Keratinocyte (primary cell): ENCODE measurements at regions not wholly inside any gene's neighbourhood (a gene's known extent, or its start where the extent isn't known, plus 50 kb on each side); places are given as distances from the start of the nearest gene placed in this dataset.

Experiments used
- DNase-seq: peaks from one replicate; pipeline ENCODE4 v3.0.0-alpha.2; 2011; ENCODE audit warnings: low read depth, missing footprints, low spot score
- FAIRE-seq: peaks from 2 replicates; lab custom pipeline; 2011; peaks lifted over from hg19 to GRCh38; lab: Jason Lieb, UNC
- H2AFZ ChIP-seq: 2 replicates; pipeline ENCODE4 v1.6.0; 2012; ENCODE audit warnings: low read length, control low read depth, inconsistent platforms; ENCODE audit not compliant: control insufficient read depth
- H3K27ac ChIP-seq: 2 replicates; pipeline ENCODE4 v1.5.1; 2011; ENCODE audit warnings: low read length; ENCODE audit not compliant: control insufficient read depth, insufficient read depth
- H3K27me3 ChIP-seq: 3 replicates; pipeline ENCODE4 v1.6.0; 2011; ENCODE audit warnings: low read length; ENCODE audit not compliant: control insufficient read depth, insufficient read depth; ENCODE audit errors: extremely low read depth
- H3K36me3 ChIP-seq, 2 experiments: 2 replicates in 1 of 2; 3 replicates in 1 of 2; pipeline ENCODE4 v1.5.1; 2011; ENCODE audit warnings: low read length in 2 of 2, mild to moderate bottlenecking in 1 of 2; ENCODE audit not compliant: control insufficient read depth in 2 of 2, insufficient read depth in 2 of 2; ENCODE audit errors: extremely low read depth in 1 of 2
- H3K4me1 ChIP-seq: 3 replicates; pipeline ENCODE4 v1.5.1; 2011; ENCODE audit warnings: low read length; ENCODE audit not compliant: control insufficient read depth, insufficient read depth; ENCODE audit errors: extremely low read depth
- H3K4me2 ChIP-seq: 3 replicates; pipeline ENCODE4 v1.6.0; 2011; ENCODE audit warnings: low read depth, low read length; ENCODE audit not compliant: control insufficient read depth, insufficient read depth; ENCODE audit errors: extremely low read depth
- H3K4me3 ChIP-seq, 3 experiments: fragments of 200-600 bp in 1 of 3; sonication (generic) in 1 of 3; 2 replicates in 2 of 3; 3 replicates in 1 of 3; pipeline ENCODE4 v1.5.1; 2011 to 2016; ENCODE audit warnings: low read length in 3 of 3, mild to moderate bottlenecking in 3 of 3, control low read depth in 2 of 3, inconsistent platforms in 1 of 3, low read depth in 1 of 3, mixed read lengths in 1 of 3, mixed run types in 1 of 3, moderate library complexity in 1 of 3; ENCODE audit not compliant: control insufficient read depth in 2 of 3, insufficient read depth in 2 of 3; ENCODE audit errors: extremely low read depth in 1 of 3
- H3K79me2 ChIP-seq: 2 replicates; pipeline ENCODE4 v1.6.0; 2012; ENCODE audit warnings: low read length; ENCODE audit not compliant: control insufficient read depth, insufficient read depth
- H3K9ac ChIP-seq: 3 replicates; pipeline ENCODE4 v1.6.0; 2011; ENCODE audit warnings: low read length; ENCODE audit not compliant: control insufficient read depth, insufficient read depth; ENCODE audit errors: extremely low read depth
- H3K9me1 ChIP-seq: 3 replicates; pipeline ENCODE4 v1.6.0; 2011; ENCODE audit warnings: low read length; ENCODE audit not compliant: control insufficient read depth, insufficient read depth; ENCODE audit errors: extremely low read depth
- H3K9me3 ChIP-seq: 2 replicates; pipeline ENCODE4 v1.5.1; 2012; ENCODE audit warnings: low read depth, low read length; ENCODE audit not compliant: control insufficient read depth
- H4K20me1 ChIP-seq: 3 replicates; pipeline ENCODE4 v1.6.0; 2011; ENCODE audit warnings: low read length; ENCODE audit not compliant: control insufficient read depth, insufficient read depth; ENCODE audit errors: extremely low read depth
- CTCF ChIP-seq, 3 experiments: IDR thresholded peaks in 1 of 3; conservative IDR thresholded peaks in 1 of 3; optimal IDR thresholded peaks in 1 of 3; 2 replicates in 2 of 3; 3 replicates in 1 of 3; pipeline versions ENCODE3 to v1.5.1; 2011; ENCODE audit warnings: low read length in 3 of 3, mild to moderate bottlenecking in 3 of 3, moderate library complexity in 2 of 3, control low read depth in 1 of 3, inconsistent platforms in 1 of 3; ENCODE audit not compliant: insufficient read depth in 2 of 3; ENCODE audit errors: extremely low read depth in 1 of 3
- EZH2 ChIP-seq: IDR thresholded peaks from one replicate; pipeline ENCODE4 v1.6.1; 2012; ENCODE audit warnings: inconsistent platforms, mild to moderate bottlenecking, low read length, moderate library complexity
- dilution Hi-C: fragments of 300-500 bp; cut with MboI; formaldehyde crosslinking; loops from one replicate; pipeline ENCODE4 v1.7.0; 2020; ENCODE audit warnings: low sequenced_read_pairs; ENCODE audit not compliant: extremely low pct_ligation_motif_present

- Histone ChIP-seq H3K9me3 (no peaks in the 10 kb centered on the region), H3K79me2 (no peaks in the 10 kb centered on the region), H3K27ac (no peak overlapping the region), H3K9ac (no peak overlapping the region), H3K36me3 (no peaks in the 10 kb centered on the region), H3K9me1 (no peaks in the 10 kb centered on the region), H3K4me2 (no peak overlapping the region), H2AFZ (no peak overlapping the region), H4K20me1 (no peaks in the 10 kb centered on the region), H3K27me3 (no peaks in the 10 kb centered on the region), H3K4me3 (no peak overlapping the region), H3K4me1 (no peaks in the 10 kb centered on the region)
- no peak for TF ChIP-seq CTCF (optimal IDR thresholded peaks at IDR 0.05 in 1 of 3, IDR thresholded peaks at IDR 0.05 in 1 of 3, conservative IDR thresholded peaks at IDR 0.05 in 1 of 3; ENCODE audit: extremely low read depth in 1 of 3, insufficient read depth in 2 of 3, low read length in 3 of 3)
- TF ChIP-seq EZH2, result no peak
- DNase-seq (no peak), FAIRE-seq (no peak)
- dilution Hi-C loops, result no loop called here
Measured at GRCh38 chr1:221926441-221926840, 184.6 kb upstream of the DUSP10 start.

- H3K9ac ChIP-seq, result no peak overlapping the region
- no peaks in the 10 kb centered on the region for H3K27me3 ChIP-seq
- H3K27ac ChIP-seq, result no peak overlapping the region
- H3K9me1 ChIP-seq, result no peaks in the 10 kb centered on the region
- H3K4me1 ChIP-seq, result no peaks in the 10 kb centered on the region
- H3K4me3 ChIP-seq, result no peak overlapping the region
- no peak for FAIRE-seq
- dilution Hi-C loops, result no loop called here
- no peaks in the 10 kb centered on the region for H3K79me2 ChIP-seq
- H2AFZ ChIP-seq, result no peak overlapping the region
- no peaks in the 10 kb centered on the region for H3K36me3 ChIP-seq
- TF ChIP-seq EZH2 (no peak), CTCF (optimal IDR thresholded peaks at IDR 0.05 in 1 of 3, IDR thresholded peaks at IDR 0.05 in 1 of 3, conservative IDR thresholded peaks at IDR 0.05 in 1 of 3; ENCODE audit: extremely low read depth in 1 of 3, insufficient read depth in 2 of 3, low read length in 3 of 3) (no peak)
- H3K9me3 ChIP-seq, result no peaks in the 10 kb centered on the region
- H4K20me1 ChIP-seq, result no peaks in the 10 kb centered on the region
- no peak for DNase-seq
- no peak overlapping the region for H3K4me2 ChIP-seq
Measured at GRCh38 chr1:221925947-221926346, 184.1 kb upstream of the DUSP10 start.
